ENCODE measurements at regions not wholly inside any gene's neighbourhood (a gene's known extent, or its start where the extent isn't known, plus 50 kb on each side); places are given as distances from the start of the nearest gene placed in this dataset.

DNA sequence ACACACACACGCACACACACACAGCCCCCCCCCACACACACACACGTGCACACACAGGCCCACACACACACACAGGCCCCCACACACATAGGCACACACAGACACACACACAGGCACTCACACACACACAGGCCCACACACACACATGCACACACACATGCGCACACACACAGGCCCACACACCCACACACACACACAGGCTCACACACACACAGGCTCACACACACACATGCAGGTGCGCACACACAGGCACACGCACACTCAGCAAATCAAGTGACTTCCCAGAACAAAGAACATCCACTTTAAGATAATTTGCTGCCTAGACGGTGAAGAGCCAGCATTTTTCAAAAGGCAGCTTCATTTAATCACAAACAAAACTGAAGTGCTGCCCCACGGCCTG is 78.5 kb upstream of the FBRSL1 start:
- ATAC-seq (ENCODE audit: low read depth) (no peak), DNase-seq (ENCODE audit: low spot score) (no peak)
- no peaks in the 10 kb centered on the region for H3K36me3 ChIP-seq (ENCODE audit: low read depth)
- no peaks in the 10 kb centered on the region for H3K4me1 ChIP-seq (ENCODE audit: insufficient read depth, poor library complexity, severe bottlenecking)
- TF ChIP-seq, protein P1, sequence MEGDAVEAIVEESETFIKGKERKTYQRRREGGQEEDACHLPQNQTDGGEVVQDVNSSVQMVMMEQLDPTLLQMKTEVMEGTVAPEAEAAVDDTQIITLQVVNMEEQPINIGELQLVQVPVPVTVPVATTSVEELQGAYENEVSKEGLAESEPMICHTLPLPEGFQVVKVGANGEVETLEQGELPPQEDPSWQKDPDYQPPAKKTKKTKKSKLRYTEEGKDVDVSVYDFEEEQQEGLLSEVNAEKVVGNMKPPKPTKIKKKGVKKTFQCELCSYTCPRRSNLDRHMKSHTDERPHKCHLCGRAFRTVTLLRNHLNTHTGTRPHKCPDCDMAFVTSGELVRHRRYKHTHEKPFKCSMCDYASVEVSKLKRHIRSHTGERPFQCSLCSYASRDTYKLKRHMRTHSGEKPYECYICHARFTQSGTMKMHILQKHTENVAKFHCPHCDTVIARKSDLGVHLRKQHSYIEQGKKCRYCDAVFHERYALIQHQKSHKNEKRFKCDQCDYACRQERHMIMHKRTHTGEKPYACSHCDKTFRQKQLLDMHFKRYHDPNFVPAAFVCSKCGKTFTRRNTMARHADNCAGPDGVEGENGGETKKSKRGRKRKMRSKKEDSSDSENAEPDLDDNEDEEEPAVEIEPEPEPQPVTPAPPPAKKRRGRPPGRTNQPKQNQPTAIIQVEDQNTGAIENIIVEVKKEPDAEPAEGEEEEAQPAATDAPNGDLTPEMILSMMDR (IDR thresholded peaks at IDR 0.05; ENCODE audit: poor library complexity, severe bottlenecking) = no peak
- no peak overlapping the region for H3K27ac ChIP-seq (ENCODE audit: poor library complexity, severe bottlenecking)
- H3K9me3 ChIP-seq (ENCODE audit: severe bottlenecking) = no peaks in the 10 kb centered on the region
- H3K4me3 ChIP-seq (ENCODE audit: severe bottlenecking) = no peak overlapping the region
- no peaks in the 10 kb centered on the region for H3K27me3 ChIP-seq (ENCODE audit: insufficient read depth, poor library complexity, severe bottlenecking)

DNA sequence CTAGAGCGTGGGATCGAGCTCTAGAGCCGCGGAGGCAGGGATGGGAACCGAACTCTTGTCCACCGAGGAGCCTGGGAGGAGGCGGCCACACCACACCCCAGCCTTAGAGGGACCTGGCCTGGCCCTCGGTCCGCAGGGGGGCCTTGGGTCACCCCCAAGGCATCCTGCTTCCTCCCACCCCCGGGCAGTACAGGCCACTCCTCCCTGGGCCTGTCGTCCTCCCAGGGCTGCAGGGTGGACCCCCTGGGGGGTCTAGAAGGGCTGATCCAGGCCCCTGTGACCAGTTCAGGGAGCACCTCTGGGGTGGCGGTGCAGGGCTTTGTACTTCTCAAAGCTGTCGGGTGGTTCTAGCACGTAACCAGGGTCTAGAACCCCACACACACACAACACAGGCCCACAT is 79.1 kb upstream of the FBRSL1 start:
- H3K36me3 ChIP-seq (ENCODE audit: low read depth) = no peaks in the 10 kb centered on the region
- H3K9me3 ChIP-seq (ENCODE audit: severe bottlenecking) = no peaks in the 10 kb centered on the region
- H3K4me3 ChIP-seq (ENCODE audit: severe bottlenecking) = no peak overlapping the region
- ATAC-seq (ENCODE audit: low read depth) (no peak), DNase-seq (ENCODE audit: low spot score) (no peak)
- H3K4me1 ChIP-seq (ENCODE audit: insufficient read depth, poor library complexity, severe bottlenecking) = no peaks in the 10 kb centered on the region
- H3K27me3 ChIP-seq (ENCODE audit: insufficient read depth, poor library complexity, severe bottlenecking) = no peaks in the 10 kb centered on the region
- TF ChIP-seq, protein P1 (IDR thresholded peaks at IDR 0.05; ENCODE audit: poor library complexity, severe bottlenecking) = no peak
- no peak overlapping the region for H3K27ac ChIP-seq (ENCODE audit: poor library complexity, severe bottlenecking)

DNA sequence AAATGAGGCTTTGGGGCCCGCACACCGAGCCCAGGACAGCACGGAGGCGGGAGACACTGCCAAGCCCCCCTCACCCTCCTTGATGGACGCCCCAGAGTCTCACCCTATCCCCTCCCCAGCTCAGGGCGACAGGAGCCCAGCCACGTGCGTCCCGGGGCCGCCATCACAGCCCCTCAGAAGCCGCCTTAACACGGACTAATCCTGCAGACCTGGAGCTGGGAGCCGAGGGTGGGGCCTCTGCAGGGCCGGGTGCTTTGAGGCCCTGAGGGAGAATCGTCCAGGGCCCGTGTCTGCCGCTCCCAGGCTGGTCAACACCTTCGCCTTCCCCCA is 79.7 kb upstream of the FBRSL1 start:
- Histone ChIP-seq H3K4me1 (ENCODE audit: insufficient read depth, poor library complexity, severe bottlenecking) (no peaks in the 10 kb centered on the region), H3K27ac (ENCODE audit: poor library complexity, severe bottlenecking) (no peak overlapping the region), H3K36me3 (ENCODE audit: low read depth) (no peaks in the 10 kb centered on the region), H3K9me3 (ENCODE audit: severe bottlenecking) (no peaks in the 10 kb centered on the region), H3K4me3 (ENCODE audit: severe bottlenecking) (no peak overlapping the region), H3K27me3 (ENCODE audit: insufficient read depth, poor library complexity, severe bottlenecking) (no peaks in the 10 kb centered on the region)
- TF ChIP-seq, protein P1 (IDR thresholded peaks at IDR 0.05; ENCODE audit: poor library complexity, severe bottlenecking) = no peak
- no peak for ATAC-seq (ENCODE audit: low read depth)
- no peak for DNase-seq (ENCODE audit: low spot score)

DNA sequence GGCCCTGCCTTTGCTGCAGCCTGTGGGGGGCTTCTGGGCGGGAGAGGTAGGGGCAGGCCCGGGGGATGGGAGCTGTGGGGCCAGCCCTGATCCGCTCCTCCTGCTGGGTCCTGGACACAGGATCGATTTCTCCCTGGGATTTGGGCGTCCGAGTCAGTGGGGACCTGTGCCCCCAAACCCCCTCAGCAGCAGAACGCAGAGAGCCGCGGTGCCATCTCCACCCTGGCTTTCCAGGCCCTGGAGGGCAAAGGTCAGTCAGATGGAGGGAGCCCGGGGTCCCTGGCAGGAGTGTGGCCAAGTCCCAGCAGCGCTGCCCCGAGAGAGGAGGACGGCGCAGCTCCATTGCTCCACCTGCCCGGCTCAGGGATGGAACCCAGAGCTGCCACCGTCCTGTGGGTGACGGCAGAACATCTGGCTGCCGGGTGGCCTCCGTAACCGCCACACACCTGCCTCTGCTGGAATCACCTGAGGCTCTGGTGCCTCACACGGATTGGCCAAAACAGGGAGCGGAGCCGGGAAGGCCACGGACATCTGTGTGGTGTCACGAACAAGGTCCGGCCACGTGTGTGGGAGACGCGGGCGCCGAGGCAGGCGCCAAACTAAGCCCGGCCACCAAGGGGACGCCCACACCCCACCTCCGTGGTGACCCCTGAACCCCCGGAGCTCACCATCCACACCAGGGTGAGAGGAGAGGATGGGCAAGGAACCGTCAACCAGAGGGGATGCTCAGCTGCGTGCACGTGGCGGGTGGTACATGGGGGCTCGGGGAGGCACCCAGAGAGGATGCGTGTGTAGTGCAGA is 80.3 kb upstream of the FBRSL1 start:
- H3K27me3 ChIP-seq (ENCODE audit: insufficient read depth, poor library complexity, severe bottlenecking) = no peaks in the 10 kb centered on the region
- H3K27ac ChIP-seq (ENCODE audit: poor library complexity, severe bottlenecking) = no peak overlapping the region
- H3K36me3 ChIP-seq (ENCODE audit: low read depth) = no peaks in the 10 kb centered on the region
- ATAC-seq (ENCODE audit: low read depth) (no peak), DNase-seq (ENCODE audit: low spot score) (no peak)
- no peaks in the 10 kb centered on the region for H3K9me3 ChIP-seq (ENCODE audit: severe bottlenecking)
- TF ChIP-seq, protein P1 (IDR thresholded peaks at IDR 0.05; ENCODE audit: poor library complexity, severe bottlenecking) = no peak
- H3K4me1 ChIP-seq (ENCODE audit: insufficient read depth, poor library complexity, severe bottlenecking) = no peaks in the 10 kb centered on the region
- H3K4me3 ChIP-seq (ENCODE audit: severe bottlenecking) = no peak overlapping the region

Data from RWPE2 (cell line).